Gastroesophageal sphincter (tissue), 3 donors: ENCODE measurements at regions not wholly inside any gene's neighbourhood (a gene's known extent, or its start where the extent isn't known, plus 50 kb on each side); places are given as distances from the start of the nearest gene placed in this dataset.
"Not testable (repeated sequence)": the region's sequence is repeated elsewhere in the genome, so short reads cannot be mapped to it uniquely, and the experiment has no call there.

Source experiments
- CTCF ChIP-seq, 4 experiments: fragments of 200-600 bp in 2 of 4; fragments of 450-650 bp in 2 of 4; sonication (generic) in 1 of 4; IDR thresholded peaks; one replicate each; pipeline ENCODE4 v1.5.1; 2017 to 2019; ENCODE audit warnings: antibody characterized with exemption in 4 of 4, mild to moderate bottlenecking in 2 of 4, moderate library complexity in 2 of 4
- POLR2A ChIP-seq, 2 donors: fragments of 450-650 bp; IDR thresholded peaks; one replicate each; pipeline ENCODE4 v1.6.1; 2017; ENCODE audit warnings: antibody characterized with exemption in 2 of 2, mild to moderate bottlenecking in 2 of 2, moderate library complexity in 1 of 2
- POLR2AphosphoS5 ChIP-seq: sonication (generic); formaldehyde crosslinking; IDR thresholded peaks from one replicate; pipeline ENCODE4 v1.6.1; 2017; ENCODE audit warnings: antibody characterized with exemption

GRCh38 chr1:72987871-72988270 is 705.5 kb upstream of the NEGR1 start:
- TF ChIP-seq POLR2A (IDR thresholded peaks at IDR 0.05); CTCF (IDR thresholded peaks at IDR 0.05); POLR2AphosphoS5: not testable (repeated sequence)
